ENCODE measurements at regions not wholly inside any gene's neighbourhood (a gene's known extent, or its start where the extent isn't known, plus 50 kb on each side); places are given as distances from the start of the nearest gene placed in this dataset.

DNA sequence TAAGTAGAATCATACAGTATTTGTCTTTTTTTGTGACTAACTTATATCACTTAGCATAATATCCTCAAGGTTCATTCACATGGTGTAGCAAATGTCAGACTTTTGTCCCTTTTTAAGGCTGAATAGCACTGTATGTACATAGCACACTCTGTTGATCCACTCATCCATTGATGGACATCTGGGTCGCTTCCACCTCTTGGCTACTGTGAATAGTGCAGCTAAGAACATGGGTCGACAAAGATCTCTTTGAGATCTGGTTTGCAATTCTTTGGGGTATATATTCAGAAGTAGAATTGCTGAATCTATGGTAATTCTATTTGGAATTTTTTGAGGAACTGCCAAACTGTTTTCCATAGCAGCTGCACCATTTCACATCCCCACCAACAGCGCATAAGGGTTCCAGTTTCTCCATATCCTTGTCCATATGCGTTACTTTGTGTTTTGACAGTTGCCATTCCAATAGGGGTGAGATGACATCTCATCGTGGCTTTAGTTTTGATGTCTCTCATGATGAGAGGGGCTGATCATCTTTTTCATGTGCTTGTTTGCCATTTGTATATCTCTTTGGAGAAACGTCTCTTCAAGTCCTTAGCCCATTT lies 73.9 kb downstream of the GLRX5 start:
- H3K27ac Mint-ChIP-seq (ENCODE audit: unreplicated experiment), result no peak overlapping the region
- no peak overlapping the region for H3K4me3 Mint-ChIP-seq (ENCODE audit: low read depth, unreplicated experiment)
- no peaks in the 10 kb centered on the region for H3K9me3 Mint-ChIP-seq (ENCODE audit: low read depth, unreplicated experiment)
- CTCF ChIA-PET, result interaction anchor here (0.6 to 1.0 kb wide), 2 partner anchors 49 to 165 kb away, joined by 3 read pairs; no protein-coding TSS in a partner anchor
- no peak for DNase-seq
- peaks cover 79% of the 10 kb centered on the region for H3K27me3 Mint-ChIP-seq (ENCODE audit: unreplicated experiment)
- H3K4me1 Mint-ChIP-seq (ENCODE audit: low read depth, unreplicated experiment), result no peaks in the 10 kb centered on the region
- intact Hi-C loops (cut with micrococcal nuclease; ENCODE audit: unreplicated experiment), result loop anchor here (1.0 to 5.0 kb wide), 3 partner anchors 48 to 385 kb away; no protein-coding TSS in a partner anchor
- no TSS peak for BruUV-seq (replicated peaks)
- TF ChIP-seq, protein P1, sequence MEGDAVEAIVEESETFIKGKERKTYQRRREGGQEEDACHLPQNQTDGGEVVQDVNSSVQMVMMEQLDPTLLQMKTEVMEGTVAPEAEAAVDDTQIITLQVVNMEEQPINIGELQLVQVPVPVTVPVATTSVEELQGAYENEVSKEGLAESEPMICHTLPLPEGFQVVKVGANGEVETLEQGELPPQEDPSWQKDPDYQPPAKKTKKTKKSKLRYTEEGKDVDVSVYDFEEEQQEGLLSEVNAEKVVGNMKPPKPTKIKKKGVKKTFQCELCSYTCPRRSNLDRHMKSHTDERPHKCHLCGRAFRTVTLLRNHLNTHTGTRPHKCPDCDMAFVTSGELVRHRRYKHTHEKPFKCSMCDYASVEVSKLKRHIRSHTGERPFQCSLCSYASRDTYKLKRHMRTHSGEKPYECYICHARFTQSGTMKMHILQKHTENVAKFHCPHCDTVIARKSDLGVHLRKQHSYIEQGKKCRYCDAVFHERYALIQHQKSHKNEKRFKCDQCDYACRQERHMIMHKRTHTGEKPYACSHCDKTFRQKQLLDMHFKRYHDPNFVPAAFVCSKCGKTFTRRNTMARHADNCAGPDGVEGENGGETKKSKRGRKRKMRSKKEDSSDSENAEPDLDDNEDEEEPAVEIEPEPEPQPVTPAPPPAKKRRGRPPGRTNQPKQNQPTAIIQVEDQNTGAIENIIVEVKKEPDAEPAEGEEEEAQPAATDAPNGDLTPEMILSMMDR (IDR thresholded peaks at IDR 0.05; ENCODE audit: unreplicated experiment), result no peak
- no peaks in the 10 kb centered on the region for H3K36me3 Mint-ChIP-seq (ENCODE audit: insufficient read depth, unreplicated experiment)

DNA sequence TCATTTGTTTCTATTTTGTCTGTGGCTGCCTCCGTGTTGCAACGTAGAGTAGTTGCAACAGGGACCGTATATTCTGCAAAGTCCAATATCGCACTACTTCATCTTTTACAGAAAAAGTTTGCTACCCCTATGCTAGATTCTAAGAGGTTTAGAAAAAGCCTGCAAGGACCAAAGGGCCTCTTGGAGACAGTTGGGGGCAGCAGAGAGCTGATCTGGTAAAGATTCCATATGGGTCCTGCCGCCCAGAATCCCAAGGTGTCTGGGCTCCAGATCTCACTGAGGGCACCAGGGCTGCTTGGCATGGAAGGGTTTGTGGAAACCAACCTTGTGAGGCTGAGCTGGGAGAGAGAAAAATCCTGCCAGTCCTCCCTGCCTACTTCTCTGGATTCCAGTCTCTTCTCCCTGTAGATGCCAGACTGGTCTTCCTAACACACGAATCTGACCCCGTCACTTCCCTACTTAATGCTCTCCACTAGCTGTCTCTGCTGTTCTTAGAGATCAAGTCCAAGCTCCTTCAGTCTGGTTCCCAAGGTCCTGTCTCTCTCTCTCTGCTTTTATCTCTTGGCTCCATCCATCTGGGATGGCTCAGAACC lies 74.6 kb downstream of the GLRX5 start:
- CTCF ChIA-PET, result interaction anchor here (0.6 to 1.0 kb wide), 3 partner anchors 50 to 389 kb away, joined by 3 read pairs; no protein-coding TSS in a partner anchor
- Mint-ChIP-seq H3K27me3 (ENCODE audit: unreplicated experiment) (peaks cover 87% of the 10 kb centered on the region), H3K36me3 (ENCODE audit: insufficient read depth, unreplicated experiment) (no peaks in the 10 kb centered on the region), H3K27ac (ENCODE audit: unreplicated experiment) (no peak overlapping the region), H3K4me3 (ENCODE audit: low read depth, unreplicated experiment) (no peak overlapping the region), H3K9me3 (ENCODE audit: low read depth, unreplicated experiment) (no peaks in the 10 kb centered on the region), H3K4me1 (ENCODE audit: low read depth, unreplicated experiment) (no peaks in the 10 kb centered on the region)
- DNase-seq, result peak; percentile 46
- intact Hi-C loops (cut with micrococcal nuclease; ENCODE audit: unreplicated experiment), result loop anchor here (1.0 to 5.0 kb wide), 3 partner anchors 49 to 384 kb away; no protein-coding TSS in a partner anchor
- BruUV-seq (replicated peaks), result no TSS peak
- TF ChIP-seq, protein P1 (IDR thresholded peaks at IDR 0.05; ENCODE audit: unreplicated experiment), result peak; percentile 33

DNA sequence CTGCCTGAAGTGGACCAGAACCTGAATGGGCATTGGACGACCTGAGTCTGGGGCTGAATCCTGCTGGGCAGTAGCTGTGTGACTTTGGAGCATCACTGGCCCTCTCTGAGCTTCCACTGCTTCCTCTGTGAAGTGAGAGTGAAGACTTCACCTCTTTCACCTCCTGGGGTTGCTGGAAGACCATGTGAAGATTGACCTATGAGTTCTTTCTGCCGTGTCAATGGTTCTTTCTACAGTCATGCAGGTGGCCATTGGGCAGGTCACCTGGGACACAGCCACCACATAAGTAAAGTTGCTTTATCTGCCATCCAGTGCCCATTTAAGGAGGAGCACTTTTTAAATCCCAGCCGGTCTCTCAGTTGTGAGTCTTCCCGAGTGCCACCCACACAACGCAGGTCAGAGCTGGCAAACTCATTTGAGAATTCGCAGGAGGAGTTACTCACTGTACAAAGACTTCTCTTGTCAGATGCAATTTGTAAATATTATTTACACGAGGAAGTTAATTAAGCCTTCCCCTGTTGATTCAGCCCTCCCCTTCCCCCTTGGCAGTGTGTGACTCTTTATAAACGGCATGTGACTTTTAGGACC lies 74.8 kb upstream of the TCL1B start:
- no peak overlapping the region for H3K4me3 Mint-ChIP-seq (ENCODE audit: low read depth, unreplicated experiment)
- H3K9me3 Mint-ChIP-seq (ENCODE audit: low read depth, unreplicated experiment), result no peaks in the 10 kb centered on the region
- TF ChIP-seq, protein P1 (IDR thresholded peaks at IDR 0.05; ENCODE audit: unreplicated experiment), result no peak
- no TSS peak for BruUV-seq (replicated peaks)
- peaks cover 100% of the 10 kb centered on the region for H3K27me3 Mint-ChIP-seq (ENCODE audit: unreplicated experiment)
- no peaks in the 10 kb centered on the region for H3K36me3 Mint-ChIP-seq (ENCODE audit: insufficient read depth, unreplicated experiment)
- no peak for DNase-seq
- CTCF ChIA-PET, result no interaction called here
- intact Hi-C loops (cut with micrococcal nuclease; ENCODE audit: unreplicated experiment), result loop anchor here (5.0 kb wide), 1 partner anchor 71 kb away; no protein-coding TSS in a partner anchor
- no peaks in the 10 kb centered on the region for H3K4me1 Mint-ChIP-seq (ENCODE audit: low read depth, unreplicated experiment)
- H3K27ac Mint-ChIP-seq (ENCODE audit: unreplicated experiment), result no peak overlapping the region

DNA sequence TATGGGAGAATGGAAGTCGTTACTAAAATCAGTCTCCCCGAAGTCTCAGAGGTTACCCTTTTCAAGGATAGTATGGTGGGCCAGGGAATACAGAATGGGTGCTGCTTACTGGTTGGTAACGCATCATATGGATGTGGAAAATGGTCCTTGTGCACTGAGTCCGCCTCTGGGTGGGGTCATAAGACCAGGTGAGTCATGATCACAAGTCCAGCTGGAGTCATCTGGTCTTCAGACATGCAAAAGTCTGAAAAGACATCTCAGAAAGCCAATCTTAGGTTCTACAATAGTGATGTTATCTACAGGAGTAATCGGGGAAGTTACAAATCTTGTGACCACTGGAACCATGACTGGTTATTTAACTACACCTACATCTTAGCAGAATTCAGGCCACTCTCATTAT lies 71.9 kb upstream of the TCL1B start:
- no TSS peak for BruUV-seq (replicated peaks)
- H3K9me3 Mint-ChIP-seq (ENCODE audit: low read depth, unreplicated experiment), result no peaks in the 10 kb centered on the region
- H3K27me3 Mint-ChIP-seq (ENCODE audit: unreplicated experiment), result peaks cover 100% of the 10 kb centered on the region
- CTCF ChIA-PET, result interaction anchor here (0.6 kb wide), 1 partner anchor 51 kb away, joined by 3 read pairs; no protein-coding TSS in a partner anchor
- no peak overlapping the region for H3K27ac Mint-ChIP-seq (ENCODE audit: unreplicated experiment)
- no peak for DNase-seq
- no peaks in the 10 kb centered on the region for H3K36me3 Mint-ChIP-seq (ENCODE audit: insufficient read depth, unreplicated experiment)
- TF ChIP-seq, protein P1 (IDR thresholded peaks at IDR 0.05; ENCODE audit: unreplicated experiment), result no peak
- intact Hi-C loops (cut with micrococcal nuclease; ENCODE audit: unreplicated experiment), result loop anchor here (5.0 kb wide), 1 partner anchor 68 kb away; no protein-coding TSS in a partner anchor
- H3K4me1 Mint-ChIP-seq (ENCODE audit: low read depth, unreplicated experiment), result no peaks in the 10 kb centered on the region
- no peak overlapping the region for H3K4me3 Mint-ChIP-seq (ENCODE audit: low read depth, unreplicated experiment)

Data from Calu3 (cell line).